ENCODE measurements at regions not wholly inside any gene's neighbourhood (a gene's known extent, or its start where the extent isn't known, plus 50 kb on each side); places are given as distances from the start of the nearest gene placed in this dataset.
"Not testable (repeated sequence)": the region's sequence is repeated elsewhere in the genome, so short reads cannot be mapped to it uniquely, and the experiment has no call there.

DNA sequence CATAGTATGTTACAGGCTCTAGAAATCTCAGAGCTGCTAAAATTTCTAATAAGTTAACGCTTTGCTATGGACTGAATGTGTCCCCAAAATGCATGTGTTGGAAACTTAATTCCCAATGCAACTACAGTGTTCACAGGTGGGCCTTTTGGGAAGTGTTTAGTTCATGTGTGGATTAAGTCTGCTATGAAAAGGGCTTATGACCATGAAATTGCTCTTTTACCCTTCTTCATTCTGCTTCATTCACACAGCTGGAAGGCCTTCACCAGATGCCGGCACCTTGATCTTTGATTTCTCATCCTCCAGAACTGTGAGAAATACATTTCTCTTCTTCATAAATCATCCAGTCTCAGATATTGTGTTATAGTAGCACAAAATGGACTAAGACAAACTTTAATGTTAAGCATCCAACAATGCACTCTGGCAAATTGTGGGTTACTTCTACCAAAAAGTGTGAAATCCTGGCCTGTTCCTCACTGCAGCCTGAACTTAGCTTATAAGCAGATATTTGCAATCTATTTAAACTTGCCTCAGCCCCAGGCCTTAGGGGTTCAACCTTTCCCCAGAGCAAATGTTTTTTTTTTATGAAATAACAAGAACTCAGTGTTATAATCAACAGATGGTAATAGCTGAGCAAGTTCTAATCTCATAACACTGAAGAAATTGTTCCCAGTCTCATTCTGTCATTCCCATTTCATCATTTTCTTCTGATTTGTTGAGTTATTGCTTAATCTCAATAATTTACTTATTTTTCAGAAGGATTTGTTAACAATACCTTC lies 523.6 kb downstream of the KIF20B start:
- DNase-seq (ENCODE audit: low spot score in 2 of 2), result no peak
- Histone ChIP-seq H3K4me3 (no peak overlapping the region), H3K9me3 (no peaks in the 10 kb centered on the region), H3K36me3 (no peaks in the 10 kb centered on the region), H3K27ac (no peak overlapping the region), H3K27me3 (no peaks in the 10 kb centered on the region), H3K4me1 (no peaks in the 10 kb centered on the region)
- intact Hi-C loops (cut with DNase I), result no loop called here
- no peak for TF ChIP-seq CTCF (IDR thresholded peaks at IDR 0.05)

GRCh38 chr10:90226517-90226916 lies 525.1 kb downstream of the KIF20B start:
- TF ChIP-seq CTCF (IDR thresholded peaks at IDR 0.05), result no peak
- no peak overlapping the region for H3K27ac ChIP-seq

DNA sequence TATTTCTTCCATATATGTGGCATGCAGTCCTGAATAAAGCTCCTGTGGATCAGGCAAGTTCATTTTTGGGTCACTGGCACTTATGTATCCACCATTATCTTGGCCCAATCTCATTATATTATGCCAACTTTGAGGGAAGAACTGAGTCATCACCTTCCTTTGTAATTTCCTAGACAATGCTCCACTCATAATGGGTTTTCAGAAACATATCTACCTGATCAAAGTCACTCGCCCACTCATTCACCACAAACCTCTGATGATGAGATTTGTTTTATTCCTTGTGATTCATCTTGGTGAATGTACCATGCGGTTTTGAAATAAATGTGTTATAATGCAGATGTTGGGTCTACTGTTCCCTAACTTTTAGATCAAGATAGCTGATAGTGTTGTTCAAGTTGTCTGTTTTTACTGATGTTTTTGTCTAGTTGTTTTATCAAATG lies 525.8 kb downstream of the KIF20B start:
- H3K4me3 ChIP-seq, result no peak overlapping the region
- no peaks in the 10 kb centered on the region for H3K4me1 ChIP-seq
- H3K36me3 ChIP-seq, result no peaks in the 10 kb centered on the region
- DNase-seq (ENCODE audit: low spot score in 2 of 2), result no peak
- TF ChIP-seq CTCF (IDR thresholded peaks at IDR 0.05), result no peak
- H3K27ac ChIP-seq, result no peak overlapping the region
- H3K9me3 ChIP-seq, result no peaks in the 10 kb centered on the region
- intact Hi-C loops (cut with DNase I), result no loop called here
- H3K27me3 ChIP-seq, result no peaks in the 10 kb centered on the region

More at GRCh38 chr10:90226517-90226916, 525.1 kb downstream of the KIF20B start:
- intact Hi-C loops (cut with DNase I), result no loop called here
- Histone ChIP-seq H3K4me1 (no peaks in the 10 kb centered on the region), H3K27me3 (no peaks in the 10 kb centered on the region), H3K4me3 (no peak overlapping the region), H3K9me3 (no peaks in the 10 kb centered on the region), H3K36me3 (no peaks in the 10 kb centered on the region)
- no peak for DNase-seq (ENCODE audit: low spot score in 2 of 2)

GRCh38 chr10:90227786-90228185 lies 526.4 kb downstream of the KIF20B start:
- intact Hi-C loops (cut with DNase I), result no loop called here

DNA sequence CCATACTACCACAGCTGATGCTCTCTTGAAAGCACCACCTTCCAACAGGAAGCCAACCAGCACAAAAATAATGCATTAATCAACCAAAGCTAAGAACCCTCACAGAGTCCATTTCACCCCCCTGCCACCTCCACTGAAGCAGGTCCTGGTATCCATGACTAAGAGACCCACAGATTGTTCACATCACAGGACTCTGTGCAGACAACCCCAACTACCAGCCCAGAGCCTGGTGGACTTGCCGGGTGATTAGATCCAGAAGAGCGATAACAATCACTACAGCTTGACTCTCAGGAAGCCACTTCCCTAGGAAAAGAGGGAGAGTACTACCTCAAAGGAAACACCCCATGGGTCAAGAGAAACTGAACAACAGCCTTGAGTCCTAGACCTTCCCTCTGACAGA lies 528.1 kb downstream of the KIF20B start:
- Histone ChIP-seq H3K9me3 (no peaks in the 10 kb centered on the region), H3K4me3 (no peak overlapping the region), H3K27me3 (no peaks in the 10 kb centered on the region), H3K4me1 (no peaks in the 10 kb centered on the region), H3K27ac (no peak overlapping the region), H3K36me3 (no peaks in the 10 kb centered on the region)
- DNase-seq (ENCODE audit: low spot score in 2 of 2), result no peak
- intact Hi-C loops (cut with DNase I), result no loop called here
- no peak for TF ChIP-seq CTCF (IDR thresholded peaks at IDR 0.05)

More at GRCh38 chr10:90227786-90228185, 526.4 kb downstream of the KIF20B start:
- Histone ChIP-seq H3K27ac (no peak overlapping the region), H3K4me1 (no peaks in the 10 kb centered on the region), H3K4me3 (no peak overlapping the region), H3K9me3 (no peaks in the 10 kb centered on the region), H3K36me3 (no peaks in the 10 kb centered on the region), H3K27me3 (no peaks in the 10 kb centered on the region)
- DNase-seq (ENCODE audit: low spot score in 2 of 2), result no peak
- no peak for TF ChIP-seq CTCF (IDR thresholded peaks at IDR 0.05)

DNA sequence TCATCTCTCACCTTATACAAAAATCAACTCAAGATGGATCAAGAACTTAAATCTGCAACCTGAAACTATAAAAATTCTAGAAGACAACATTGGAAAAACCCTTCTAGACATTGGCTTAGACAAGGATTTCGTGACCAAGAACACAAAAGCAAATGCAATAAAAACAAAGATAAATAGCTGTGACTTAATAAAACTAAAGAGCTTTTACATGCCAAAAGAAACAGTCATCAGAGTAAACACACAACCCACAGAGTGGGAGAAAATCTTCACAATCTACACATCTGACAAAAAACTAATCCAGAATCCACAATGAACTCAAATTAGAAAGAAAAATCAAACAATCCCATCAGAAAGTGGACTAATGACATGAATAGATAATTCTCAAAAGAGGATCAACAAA lies 532.4 kb downstream of the KIF20B start:
- H3K4me1 ChIP-seq; H3K27me3 ChIP-seq; H3K27ac ChIP-seq; H3K4me3 ChIP-seq; DNase-seq (ENCODE audit: low spot score in 2 of 2); intact Hi-C loops (cut with DNase I); H3K9me3 ChIP-seq; H3K36me3 ChIP-seq: not testable (repeated sequence)
